HG03469 (cell line): ENCODE measurements at regions not wholly inside any gene's neighbourhood (a gene's known extent, or its start where the extent isn't known, plus 50 kb on each side); places are given as distances from the start of the nearest gene placed in this dataset.

Experiments used
- ATAC-seq: cut with Tn5 transposase; IDR thresholded peaks from one replicate; pipeline ENCODE4 v1.9.1; 2021; ENCODE audit warnings: mild to moderate bottlenecking, moderate library complexity, moderate number of reproducible peaks; ENCODE audit not compliant: unreplicated experiment

DNA sequence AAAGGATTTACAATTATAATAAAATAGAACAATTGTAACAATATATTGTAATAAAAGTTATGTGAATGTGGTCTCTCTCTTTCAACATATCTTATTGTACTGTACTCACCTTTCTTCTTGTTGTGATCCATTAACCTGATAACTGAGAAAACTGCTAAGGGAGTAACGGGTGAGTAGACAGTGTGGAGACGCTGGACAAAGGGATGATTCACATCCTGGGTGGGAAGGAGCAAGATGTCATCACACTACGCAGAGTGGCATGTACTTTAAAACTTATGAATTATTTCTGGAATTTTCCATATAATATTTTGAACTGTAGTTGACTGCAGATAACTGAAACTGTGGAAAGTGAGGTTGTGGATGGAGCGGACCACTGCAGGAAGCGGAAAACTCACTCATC lies 91.2 kb upstream of the PLPP4 start:
- ATAC-seq: no peak

DNA sequence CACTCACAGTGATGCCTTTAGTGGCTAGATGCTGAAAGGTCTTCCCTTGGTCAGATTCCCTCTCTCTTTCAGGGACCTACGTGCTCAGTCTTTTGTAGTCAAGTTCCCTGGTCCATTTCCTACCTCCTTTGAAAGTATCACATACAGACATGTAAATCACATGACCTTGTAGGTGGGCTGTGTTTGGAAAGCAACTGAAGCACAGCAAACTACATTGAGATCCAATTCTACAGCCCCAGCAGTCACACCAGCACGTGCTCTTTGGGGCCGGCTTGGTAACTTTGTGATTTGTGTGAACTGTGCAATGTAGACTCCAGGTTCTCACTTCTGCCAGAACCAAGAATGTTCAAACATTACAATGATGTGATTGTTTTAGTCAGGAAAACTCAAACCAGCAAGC lies 89.7 kb upstream of the PLPP4 start:
- ATAC-seq: no peak

DNA sequence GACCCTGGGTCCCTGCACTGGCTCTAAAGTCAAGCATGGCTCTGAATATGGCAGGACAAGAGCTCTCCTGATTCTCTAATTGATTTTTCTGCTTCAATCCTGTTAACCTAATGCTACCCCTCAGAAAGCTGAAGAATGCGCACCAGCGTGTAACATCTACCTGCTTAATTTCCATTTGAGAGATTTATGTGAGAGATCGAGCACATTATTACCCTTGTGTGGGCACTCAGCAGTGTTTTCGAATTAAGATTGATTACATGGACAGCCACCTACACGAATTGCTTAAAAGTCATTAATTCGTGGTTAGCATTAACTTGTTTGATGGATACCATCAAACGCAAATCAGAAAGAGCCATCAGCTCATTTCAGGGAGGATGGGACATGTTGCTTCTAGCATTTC lies 88.7 kb upstream of the PLPP4 start:
- no peak for ATAC-seq

DNA sequence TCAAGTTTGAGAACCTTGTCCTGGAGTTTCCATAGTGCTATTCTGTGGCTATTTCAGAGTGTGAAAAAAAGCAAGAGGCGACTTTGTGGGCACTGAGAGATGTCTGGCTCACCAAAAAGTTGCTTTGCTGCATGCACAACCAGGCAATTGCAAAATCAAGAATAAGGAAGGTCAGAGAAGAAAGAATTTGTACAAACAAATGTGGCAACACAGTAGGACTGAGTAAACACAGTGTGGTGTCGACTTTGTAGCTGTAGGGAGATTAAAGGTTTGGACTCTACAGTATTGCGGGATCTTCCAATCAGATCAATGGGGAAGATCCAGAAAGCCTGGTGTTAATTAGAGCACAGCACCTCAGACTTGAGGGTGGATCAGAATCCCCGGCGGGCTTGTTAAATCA lies 88.1 kb upstream of the PLPP4 start:
- no peak for ATAC-seq

DNA sequence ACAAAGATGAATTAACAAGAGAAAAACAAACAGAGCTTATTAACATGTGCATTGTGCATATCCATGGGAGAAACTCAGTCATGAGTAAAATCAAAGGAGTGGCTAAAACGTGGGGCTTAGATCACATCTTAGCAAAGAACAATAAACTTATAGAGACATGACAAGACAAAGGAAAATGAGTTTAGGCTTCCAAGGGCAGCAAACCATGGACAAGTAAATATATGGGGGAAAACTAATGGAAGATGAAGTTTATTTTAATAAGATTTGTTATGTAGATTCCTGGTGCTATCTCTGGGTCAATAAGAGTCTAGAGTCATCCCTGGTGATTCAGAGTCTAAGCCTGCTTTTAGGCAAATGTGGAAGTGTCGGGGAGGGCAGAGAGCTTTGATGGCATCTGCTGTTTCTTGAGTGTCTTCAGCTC lies 87.2 kb upstream of the PLPP4 start:
- ATAC-seq: no peak

DNA sequence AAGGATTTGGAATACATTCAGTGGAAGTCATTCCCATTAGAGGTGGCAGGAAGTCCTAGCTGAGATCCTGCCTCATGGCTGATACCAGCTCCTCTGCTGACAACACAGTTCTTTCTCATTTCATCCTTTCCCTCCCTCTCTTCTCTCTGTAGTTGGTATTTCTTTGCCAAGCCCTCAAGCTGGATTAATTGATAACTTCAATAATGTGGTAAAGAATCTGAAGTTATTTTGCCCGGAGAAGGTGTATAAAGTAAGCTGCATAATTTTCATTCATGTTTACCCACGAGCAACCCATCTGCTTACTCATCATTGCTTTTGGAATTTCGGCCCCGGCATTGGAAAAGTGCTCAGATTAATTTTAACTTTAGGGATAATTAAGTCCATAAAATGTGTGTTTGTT lies 85.2 kb upstream of the PLPP4 start:
- ATAC-seq: no peak

DNA sequence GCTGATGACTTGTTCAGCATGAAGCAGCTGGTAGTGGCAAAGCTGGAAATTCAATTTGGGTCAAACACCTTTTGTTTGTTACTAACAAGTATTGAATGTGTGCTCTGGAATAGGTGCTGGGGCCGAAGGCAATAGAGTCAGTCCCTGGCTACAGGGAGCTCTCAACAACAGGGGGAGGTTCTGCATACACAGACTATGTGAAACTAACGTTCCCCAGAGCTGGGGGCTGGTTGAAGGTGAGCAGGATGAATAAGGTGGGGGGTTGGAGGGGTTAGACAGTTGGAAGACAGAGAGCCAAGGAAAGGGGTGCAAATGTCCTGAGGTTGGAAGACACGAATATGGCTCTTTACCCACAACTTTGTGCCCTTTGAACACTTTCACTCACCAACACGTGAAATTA lies 84.1 kb upstream of the PLPP4 start:
- no peak for ATAC-seq

DNA sequence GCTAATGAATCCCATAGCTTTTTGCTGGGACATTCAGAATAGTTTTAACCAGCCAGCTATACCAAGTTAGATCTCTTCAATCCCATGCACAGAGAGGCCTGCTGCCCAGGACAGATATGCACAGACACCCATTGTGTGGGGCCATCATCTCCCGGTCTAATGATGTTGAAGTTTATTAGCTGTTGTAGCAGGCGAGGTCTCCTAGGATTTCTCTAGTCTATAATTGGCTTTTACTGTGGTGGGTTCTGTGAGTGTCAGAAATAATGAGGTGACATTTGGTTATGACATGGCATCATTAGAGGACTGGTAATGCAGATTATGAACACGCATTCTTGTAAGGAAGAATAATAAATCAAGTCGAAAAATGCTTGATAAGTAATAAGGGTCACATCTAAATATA lies 81.4 kb upstream of the PLPP4 start:
- no peak for ATAC-seq

DNA sequence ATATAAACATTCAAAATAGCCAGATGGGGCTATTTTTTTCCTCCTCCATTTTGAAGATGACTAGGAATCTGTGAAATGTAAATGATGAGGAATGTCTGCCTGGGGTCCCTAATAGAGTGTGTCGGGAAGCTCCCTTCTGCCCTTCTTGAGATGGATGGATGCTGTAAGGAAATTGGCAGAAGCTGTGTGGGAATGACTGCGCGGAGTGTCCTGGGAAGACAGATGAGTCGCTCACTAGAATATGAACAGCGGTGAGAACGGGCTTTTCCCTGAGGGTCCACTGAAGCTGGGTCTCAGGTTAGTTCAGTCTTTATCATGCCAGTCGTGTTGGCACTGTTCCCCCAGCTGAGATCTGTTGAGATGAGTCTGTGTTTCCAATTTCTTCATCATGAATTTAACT lies 75.1 kb upstream of the PLPP4 start:
- ATAC-seq: no peak

DNA sequence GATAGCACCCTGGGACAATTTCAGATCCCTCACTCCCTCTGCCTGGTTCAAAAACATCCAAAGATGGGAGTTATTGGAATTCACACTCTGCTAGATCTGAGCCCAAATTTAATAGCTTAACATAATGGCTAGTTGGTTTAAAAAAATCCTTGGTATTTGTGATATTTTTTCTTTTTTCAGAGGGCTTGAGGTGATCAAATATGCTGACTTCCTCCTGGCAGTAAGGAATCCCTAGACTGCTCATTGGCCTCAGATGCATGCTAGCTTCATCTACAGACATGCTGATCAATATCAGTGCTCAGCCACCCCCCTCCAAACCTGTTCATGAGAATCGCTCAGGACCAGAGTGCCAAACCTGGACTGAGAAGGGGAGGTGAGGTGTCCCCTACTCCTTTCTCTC lies 74.7 kb upstream of the PLPP4 start:
- no peak for ATAC-seq

DNA sequence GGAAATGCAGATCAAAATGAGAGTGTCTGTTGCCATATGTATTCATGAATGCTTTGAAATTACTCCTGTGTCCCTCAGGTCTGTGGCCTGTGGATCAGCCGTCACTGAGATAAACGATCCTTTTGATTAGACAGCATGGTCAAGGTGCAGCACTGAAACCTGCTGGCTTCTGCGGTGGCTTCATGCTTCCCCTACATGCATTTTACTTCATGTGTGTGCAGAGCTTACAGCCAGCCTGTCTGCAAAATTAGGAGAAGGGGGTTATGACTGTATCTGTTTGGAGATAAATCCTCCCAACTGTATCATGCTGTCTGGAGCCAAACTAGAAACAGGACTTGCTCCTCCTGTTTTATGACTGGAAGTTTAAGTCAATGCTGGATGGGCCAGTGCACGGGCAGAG lies 71.0 kb upstream of the PLPP4 start:
- ATAC-seq: no peak

DNA sequence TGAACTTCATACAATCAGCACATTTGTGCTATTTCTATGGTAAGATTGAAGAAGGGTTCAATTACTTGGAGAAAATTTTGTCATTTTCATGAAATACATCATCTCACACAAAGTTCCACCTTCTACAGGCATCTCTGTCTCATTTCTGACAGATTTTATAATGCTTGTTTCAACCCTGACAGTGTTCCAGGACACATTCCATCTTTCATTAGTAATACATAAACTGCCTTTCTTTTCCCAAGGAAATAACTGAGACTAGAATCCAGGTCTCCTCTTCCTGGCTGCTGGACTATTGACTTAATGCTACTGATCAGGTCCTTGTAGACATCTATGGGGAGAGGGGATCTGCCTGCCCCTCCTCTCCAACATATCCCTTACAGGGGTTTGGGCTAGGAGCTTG lies 70.1 kb upstream of the PLPP4 start:
- no peak for ATAC-seq

DNA sequence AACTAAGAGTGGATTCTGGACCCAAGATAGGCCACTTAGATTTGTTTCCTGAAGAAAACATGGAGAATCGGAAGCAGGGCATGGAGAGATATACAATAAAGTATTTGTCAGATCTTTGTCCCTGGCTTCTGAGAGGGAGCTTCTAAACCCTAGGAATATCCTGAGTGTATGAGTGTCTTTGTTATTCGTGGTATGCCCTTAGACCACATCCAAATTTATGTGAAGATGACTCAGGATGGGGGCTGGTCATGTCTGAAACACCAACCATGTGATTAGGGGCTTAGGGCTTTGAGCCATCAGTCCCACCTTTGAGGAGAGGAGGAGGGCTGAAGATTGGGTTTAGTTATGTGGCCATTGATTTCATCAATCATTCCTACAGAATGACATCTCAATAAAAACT lies 69.7 kb upstream of the PLPP4 start:
- ATAC-seq: no peak

DNA sequence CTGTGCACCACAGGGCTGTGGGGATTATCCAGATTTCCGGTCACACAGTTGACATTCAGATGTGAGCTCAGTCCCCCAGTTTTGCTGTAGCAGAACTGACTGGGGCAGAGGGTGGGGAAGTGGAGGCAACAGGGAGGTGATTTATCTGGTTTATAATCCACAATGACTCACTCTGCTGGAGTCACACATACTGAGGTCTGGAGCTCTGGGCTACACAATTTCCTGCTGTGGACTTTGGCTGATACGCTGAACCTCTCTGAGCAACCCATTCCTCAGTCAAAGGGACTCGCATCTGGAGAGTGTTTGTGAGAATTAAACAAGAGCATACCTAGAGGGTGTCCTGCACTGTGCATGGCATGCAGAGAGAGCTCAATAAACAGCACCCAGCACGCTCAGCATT lies 64.8 kb upstream of the PLPP4 start:
- no peak for ATAC-seq

DNA sequence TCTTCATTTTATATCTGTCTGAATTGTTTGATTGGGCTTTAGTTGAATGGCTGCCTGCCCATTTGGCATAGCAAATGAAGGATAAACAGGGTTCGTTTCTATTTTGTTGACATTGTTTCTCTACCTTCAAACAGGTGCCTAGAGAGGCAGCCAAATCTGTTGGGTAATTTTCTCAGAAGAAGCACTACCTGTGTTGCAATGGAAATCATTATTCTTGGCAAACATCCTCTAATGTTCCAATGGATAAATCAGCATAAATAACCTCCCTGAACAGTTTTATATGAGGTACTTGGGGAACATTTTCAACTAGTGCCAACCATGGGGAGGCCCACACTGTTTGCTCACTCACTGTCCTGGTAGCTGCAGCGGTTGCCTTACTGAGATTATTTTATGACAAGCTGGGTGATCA lies 64.4 kb upstream of the PLPP4 start:
- ATAC-seq: no peak

DNA sequence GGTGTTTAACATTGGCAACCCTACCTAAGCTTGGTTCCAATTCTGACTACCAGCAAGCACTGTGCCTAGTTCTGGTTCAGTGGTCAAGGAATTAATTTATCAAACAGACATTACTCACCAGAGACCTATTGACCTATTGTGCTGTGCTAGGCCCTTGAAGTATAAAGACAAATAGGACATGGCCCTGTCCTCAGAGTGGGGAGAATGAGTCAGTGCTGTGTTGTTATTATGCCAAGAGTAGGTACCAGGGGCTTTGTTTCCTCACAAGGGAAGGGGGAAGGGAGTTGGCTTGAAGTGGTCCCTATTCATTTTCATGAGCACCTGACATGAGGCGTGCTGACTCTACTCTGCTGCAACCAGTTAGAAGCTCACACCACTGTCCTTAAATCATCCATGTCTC lies 62.6 kb upstream of the PLPP4 start:
- ATAC-seq: no peak

DNA sequence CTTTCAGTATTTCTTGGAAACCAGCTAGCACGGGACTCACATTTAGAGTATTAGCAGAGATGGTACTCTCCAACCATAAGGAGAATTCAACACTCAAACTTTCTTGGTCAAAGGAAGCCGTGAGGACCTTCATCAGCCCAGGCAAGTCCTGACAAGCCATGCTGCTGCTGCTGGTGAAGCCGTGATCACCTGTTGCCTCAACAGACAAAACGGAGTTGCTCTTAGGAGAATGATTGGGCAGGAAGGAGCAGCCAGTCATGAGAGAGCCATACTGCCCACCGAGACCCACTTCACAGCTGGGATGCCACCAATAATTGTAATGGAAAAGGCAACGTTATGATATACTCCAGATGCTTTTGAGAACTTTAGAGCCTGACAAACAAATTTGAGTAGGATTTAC lies 60.8 kb upstream of the PLPP4 start:
- no peak for ATAC-seq

DNA sequence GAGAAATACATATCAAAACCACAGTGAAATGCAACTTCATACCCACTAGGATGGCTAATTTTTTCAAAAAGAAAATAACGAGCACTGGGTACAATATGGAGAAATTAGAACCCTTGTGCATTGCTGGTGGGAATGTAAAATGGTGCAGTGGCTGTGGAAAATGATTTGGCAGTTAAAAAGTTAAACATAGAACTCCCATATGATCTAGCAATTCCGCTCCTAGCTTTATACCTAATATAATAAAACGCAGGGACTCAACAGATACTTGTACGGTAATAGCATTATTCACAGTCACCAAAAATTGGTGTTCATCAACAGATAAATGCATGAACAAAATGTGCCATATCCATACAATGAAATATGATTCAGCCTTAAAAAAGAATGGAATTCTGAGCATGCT lies 58.8 kb upstream of the PLPP4 start:
- no peak for ATAC-seq

DNA sequence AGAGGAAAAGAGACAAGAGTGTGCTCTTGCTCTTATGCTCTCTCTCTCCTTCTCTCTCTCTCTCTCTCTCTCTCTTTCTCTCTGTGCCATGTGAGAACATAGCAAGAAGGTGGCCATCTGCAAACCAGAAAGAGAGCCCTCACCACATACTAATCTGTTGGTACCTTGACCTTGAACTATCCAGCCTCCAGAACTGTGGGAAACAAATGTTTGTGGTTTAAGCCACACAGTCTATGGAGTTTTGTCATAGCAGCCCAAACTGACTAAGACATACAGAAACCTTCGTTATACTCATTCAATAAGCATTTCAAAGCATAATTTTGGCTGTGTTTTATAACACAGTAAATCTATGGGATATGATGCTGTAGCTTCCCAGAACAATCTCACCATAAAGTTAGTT lies 56.4 kb upstream of the PLPP4 start:
- ATAC-seq: no peak

DNA sequence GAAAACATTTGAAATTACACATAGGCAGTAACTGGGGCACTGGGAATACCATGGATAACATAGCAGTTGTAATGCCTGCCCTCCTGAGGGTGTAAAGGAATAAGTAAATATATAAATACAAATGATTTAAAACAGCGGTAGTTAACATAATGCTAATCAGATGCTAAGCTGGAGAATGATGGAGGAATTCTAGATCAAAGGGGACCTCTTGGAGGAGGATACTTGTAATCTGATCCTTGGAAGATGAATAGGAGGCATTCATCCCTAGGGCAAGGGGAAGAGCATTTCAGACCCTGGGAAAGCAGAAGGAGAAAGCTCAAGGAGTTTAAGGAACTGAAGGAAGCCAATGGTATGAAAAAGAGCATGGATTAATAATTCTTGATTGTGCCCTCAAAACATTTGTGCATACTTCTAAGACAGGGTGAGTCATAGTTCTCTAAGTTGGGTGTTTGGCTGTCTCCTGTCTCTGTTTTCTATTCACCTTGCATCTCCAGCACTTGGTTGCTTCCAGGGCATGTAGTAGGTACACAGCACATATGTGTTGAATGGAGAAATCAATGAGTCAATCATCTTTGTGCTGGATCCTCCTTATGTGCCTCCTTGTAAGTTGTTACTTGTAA lies 54.8 kb upstream of the PLPP4 start:
- ATAC-seq: no peak

DNA sequence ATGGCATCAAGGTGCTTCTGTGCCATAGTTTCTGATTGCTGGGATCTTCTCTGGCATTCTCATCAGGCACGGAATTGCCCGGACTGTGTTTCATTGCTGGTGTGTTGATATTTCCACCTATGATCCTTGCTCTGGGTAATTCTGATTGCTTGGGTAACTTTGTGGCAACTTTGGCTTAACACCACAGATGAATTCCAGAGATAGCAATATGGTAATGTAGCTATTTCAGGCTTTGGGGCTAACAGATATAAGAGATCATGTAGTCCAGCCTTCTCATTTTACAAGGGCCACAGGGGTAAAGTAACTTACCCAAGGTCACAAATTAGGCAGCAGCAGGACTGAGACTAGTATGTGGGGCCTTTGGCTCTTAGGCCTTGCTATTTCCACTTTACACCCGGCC lies 53.9 kb upstream of the PLPP4 start:
- no peak for ATAC-seq

DNA sequence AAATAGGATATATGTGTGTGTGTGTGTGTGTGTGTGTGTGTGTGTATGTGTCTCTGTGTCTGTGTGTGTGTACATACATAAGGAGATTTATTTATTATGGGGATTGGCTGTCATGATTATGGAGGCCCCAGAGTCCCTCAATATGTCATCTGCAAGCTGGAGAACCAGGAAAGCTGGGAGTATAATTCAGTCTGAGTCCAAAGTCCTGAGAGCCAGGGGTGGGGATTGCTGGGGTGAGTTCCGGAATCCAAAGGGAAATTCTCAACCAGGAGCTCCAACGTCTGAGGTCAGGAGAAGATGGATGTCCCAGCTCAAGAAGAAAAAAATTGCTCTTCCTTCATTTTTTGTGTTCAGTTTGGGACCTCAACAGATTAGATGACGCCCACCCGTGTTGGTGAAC lies 50.7 kb upstream of the PLPP4 start:
- no peak for ATAC-seq
